ENCODE measurements at regions not wholly inside any gene's neighbourhood (a gene's known extent, or its start where the extent isn't known, plus 50 kb on each side); places are given as distances from the start of the nearest gene placed in this dataset.

DNA sequence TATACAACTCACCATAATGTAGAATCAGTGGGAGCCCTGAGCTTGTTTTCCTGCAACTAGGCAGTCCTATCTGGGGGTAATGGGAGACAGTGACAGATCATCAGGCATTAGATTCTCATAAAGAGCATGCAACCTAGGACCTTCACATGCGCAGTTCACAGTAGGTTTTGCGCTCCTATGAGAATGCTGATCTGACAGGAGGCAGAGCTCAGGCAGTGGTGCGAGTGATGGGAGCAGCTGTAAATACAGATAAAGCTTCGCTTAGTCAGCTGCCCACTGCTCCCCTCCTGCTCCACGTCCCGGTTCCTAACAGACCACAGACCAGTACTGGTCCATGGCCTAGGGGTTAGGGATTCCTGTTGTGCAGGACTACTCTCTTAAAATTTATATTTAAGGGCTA, 255.3 kb upstream of the POU3F3 start:
- no peak for TF ChIP-seq FOXA1 (IDR thresholded peaks at IDR 0.05)
- TF ChIP-seq SUZ12 (IDR thresholded peaks at IDR 0.05) = no peak
- no peak for TF ChIP-seq ELF4 (IDR thresholded peaks at IDR 0.05)
- TF ChIP-seq SP1 (IDR thresholded peaks at IDR 0.05) = no peak
- no peak for TF ChIP-seq FOXM1 (IDR thresholded peaks at IDR 0.05; ENCODE audit: borderline replicate concordance)
- TF ChIP-seq L3MBTL2 (conservative IDR thresholded peaks at IDR 0.05) = no peak
- TF ChIP-seq TARDBP (IDR thresholded peaks at IDR 0.05) = no peak
- TF ChIP-seq FOXK2 (IDR thresholded peaks at IDR 0.05) = no peak
- TF ChIP-seq ARNT (IDR thresholded peaks at IDR 0.05) = no peak
- TF ChIP-seq BHLHE40 (IDR thresholded peaks at IDR 0.05; ENCODE audit: borderline replicate concordance) = no peak
- no peak for TF ChIP-seq ZNF384 (IDR thresholded peaks at IDR 0.05)
- no peak for TF ChIP-seq HDGF (IDR thresholded peaks at IDR 0.05; ENCODE audit: borderline replicate concordance)
